Panc1 (cell line): ENCODE measurements at regions not wholly inside any gene's neighbourhood (a gene's known extent, or its start where the extent isn't known, plus 50 kb on each side); places are given as distances from the start of the nearest gene placed in this dataset.

Source experiments
- ATAC-seq: fragments of 200-7000 bp; cut with Tn5 transposase; 2 replicates; pipeline ENCODE4 v1.9.1; 2020; ENCODE audit warnings: mild to moderate bottlenecking, moderate library complexity
- BruUV-seq: library from RNA; stranded (reverse); fragments of 400-500 nt; replicated peaks from 2 replicates; lab custom pipeline; 2021; lab: Mats Ljungman, UMichigan
- CTCF ChIA-PET: fragments of 300-600 bp; sonication (Branson Sonifier 250); formaldehyde crosslinking; loops from one replicate; lab custom pipeline; 2022; ENCODE audit warnings: antibody characterized with exemption; lab: Charles Lee
- POLR2A ChIA-PET: fragments of 300-600 bp; sonication (Branson Sonifier 250); formaldehyde crosslinking; loops from one replicate; lab custom pipeline; 2022; ENCODE audit warnings: antibody characterized with exemption; lab: Charles Lee
- DNase-seq: peaks from one replicate; pipeline ENCODE4 v3.0.0-alpha.2; 2010; ENCODE audit warnings: low read depth, low spot score
- H3K27ac ChIP-seq: 2 replicates; pipeline ENCODE4 v1.5.1; 2011; ENCODE audit warnings: mild to moderate bottlenecking, low read length, inconsistent platforms
- H3K27me3 ChIP-seq: fragments of 200-500 bp; sonication (Bioruptor generic); 2 replicates; pipeline ENCODE4 v1.6.0; 2014; ENCODE audit warnings: low read length, inconsistent platforms; ENCODE audit not compliant: control insufficient read depth, insufficient read depth
- H3K36me3 ChIP-seq: fragments of 200-500 bp; sonication (Bioruptor generic); 2 replicates; pipeline ENCODE4 v1.5.1; 2014; ENCODE audit warnings: inconsistent platforms, mild to moderate bottlenecking, low read length, moderate library complexity; ENCODE audit not compliant: control insufficient read depth, insufficient read depth
- H3K4me1 ChIP-seq: 2 replicates; pipeline ENCODE4 v1.5.1; 2011; ENCODE audit warnings: inconsistent platforms, mild to moderate bottlenecking, low read length, moderate library complexity; ENCODE audit not compliant: control insufficient read depth, insufficient read depth
- H3K4me3 ChIP-seq, 2 experiments: 2 replicates each; pipeline ENCODE4 v1.5.1; 2011 to 2012; ENCODE audit warnings: low read depth in 2 of 2, low read length in 2 of 2, mild to moderate bottlenecking in 2 of 2, inconsistent platforms in 1 of 2, moderate library complexity in 1 of 2
- H3K9me3 ChIP-seq: fragments of 200-500 bp; sonication (Bioruptor generic); 2 replicates; pipeline ENCODE4 v1.5.1; 2014; ENCODE audit warnings: low read depth, mild to moderate bottlenecking, inconsistent platforms, low read length, moderate library complexity; ENCODE audit not compliant: control insufficient read depth, insufficient read depth
- POLR2AphosphoS5 ChIP-seq: IDR thresholded peaks from 2 replicates; pipeline ENCODE4 v1.6.1; 2012; ENCODE audit warnings: mild to moderate bottlenecking, low read depth, low read length, moderate library complexity
- SIN3A ChIP-seq: IDR thresholded peaks from 2 replicates; pipeline ENCODE4 v1.6.1; 2012; ENCODE audit warnings: low read depth, mild to moderate bottlenecking, low read length, moderate library complexity, borderline replicate concordance; ENCODE audit not compliant: insufficient read depth
- TCF7L2 ChIP-seq: IDR thresholded peaks from 2 replicates; pipeline ENCODE4 v1.6.1; 2011; ENCODE audit warnings: mild to moderate bottlenecking, low read depth, low read length, inconsistent platforms
- in situ Hi-C: cut with HindIII; loops from 2 replicates; pipeline ENCODE4 v1.10.0; 2016; ENCODE audit warnings: low sequenced_read_pairs, low pct_unique_long_range_greater_than_20kb
- intact Hi-C: fragments of 100-400 bp; cut with micrococcal nuclease; formaldehyde crosslinking; loops from one replicate; pipeline ENCODE4 v1.10.0; 2022; ENCODE audit not compliant: unreplicated experiment
- TF ChIP-seq, protein P1 (sequence below), 2 experiments: IDR thresholded peaks; 2 replicates each; pipeline ENCODE4 v1.6.1; 2011 to 2012; ENCODE audit warnings: low read depth in 2 of 2, control low read depth in 1 of 2, low read length in 1 of 2, mild to moderate bottlenecking in 1 of 2, moderate library complexity in 1 of 2; ENCODE audit not compliant: insufficient read depth in 1 of 2
- TF ChIP-seq, protein P2 (sequence below): fragments of 450-650 bp; IDR thresholded peaks from 2 replicates; pipeline ENCODE4 v1.5.1; 2017; ENCODE audit warnings: mild to moderate bottlenecking

DNA sequence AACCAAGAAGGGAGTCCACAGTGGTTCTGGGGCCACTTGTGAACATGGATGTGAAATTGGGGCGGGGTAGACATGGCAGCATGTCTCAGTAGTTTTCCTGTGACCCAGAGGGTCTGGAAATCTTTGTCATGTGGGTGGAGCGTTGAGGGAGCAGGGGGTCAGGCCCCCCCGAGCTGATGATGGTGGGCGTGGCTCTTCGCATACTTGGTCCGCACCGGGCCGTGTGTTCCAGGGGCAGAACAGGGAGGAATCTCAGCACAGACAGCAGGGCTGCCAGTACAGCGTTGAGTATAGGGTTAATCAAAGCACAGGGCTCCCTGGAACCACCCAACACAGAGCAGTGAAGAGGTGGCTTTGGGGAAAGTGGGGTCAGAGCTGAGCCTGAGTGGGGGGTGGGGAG, 267.5 kb downstream of the SEC14L1 start:
- POLR2A ChIA-PET = no interaction called here
- CTCF ChIA-PET = no interaction called here
- DNase-seq = no peak
- Histone ChIP-seq H3K36me3 (no peaks in the 10 kb centered on the region), H3K27ac (peak overlapping the region; percentile 20), H3K4me1 (peaks cover 82% of the 10 kb centered on the region), H3K4me3 (no peak overlapping the region), H3K9me3 (no peaks in the 10 kb centered on the region), H3K27me3 (no peaks in the 10 kb centered on the region)
- intact Hi-C loops = no loop called here
- TF ChIP-seq SIN3A = no peak
- TF ChIP-seq TCF7L2 = no peak
- TF ChIP-seq, protein P1, sequence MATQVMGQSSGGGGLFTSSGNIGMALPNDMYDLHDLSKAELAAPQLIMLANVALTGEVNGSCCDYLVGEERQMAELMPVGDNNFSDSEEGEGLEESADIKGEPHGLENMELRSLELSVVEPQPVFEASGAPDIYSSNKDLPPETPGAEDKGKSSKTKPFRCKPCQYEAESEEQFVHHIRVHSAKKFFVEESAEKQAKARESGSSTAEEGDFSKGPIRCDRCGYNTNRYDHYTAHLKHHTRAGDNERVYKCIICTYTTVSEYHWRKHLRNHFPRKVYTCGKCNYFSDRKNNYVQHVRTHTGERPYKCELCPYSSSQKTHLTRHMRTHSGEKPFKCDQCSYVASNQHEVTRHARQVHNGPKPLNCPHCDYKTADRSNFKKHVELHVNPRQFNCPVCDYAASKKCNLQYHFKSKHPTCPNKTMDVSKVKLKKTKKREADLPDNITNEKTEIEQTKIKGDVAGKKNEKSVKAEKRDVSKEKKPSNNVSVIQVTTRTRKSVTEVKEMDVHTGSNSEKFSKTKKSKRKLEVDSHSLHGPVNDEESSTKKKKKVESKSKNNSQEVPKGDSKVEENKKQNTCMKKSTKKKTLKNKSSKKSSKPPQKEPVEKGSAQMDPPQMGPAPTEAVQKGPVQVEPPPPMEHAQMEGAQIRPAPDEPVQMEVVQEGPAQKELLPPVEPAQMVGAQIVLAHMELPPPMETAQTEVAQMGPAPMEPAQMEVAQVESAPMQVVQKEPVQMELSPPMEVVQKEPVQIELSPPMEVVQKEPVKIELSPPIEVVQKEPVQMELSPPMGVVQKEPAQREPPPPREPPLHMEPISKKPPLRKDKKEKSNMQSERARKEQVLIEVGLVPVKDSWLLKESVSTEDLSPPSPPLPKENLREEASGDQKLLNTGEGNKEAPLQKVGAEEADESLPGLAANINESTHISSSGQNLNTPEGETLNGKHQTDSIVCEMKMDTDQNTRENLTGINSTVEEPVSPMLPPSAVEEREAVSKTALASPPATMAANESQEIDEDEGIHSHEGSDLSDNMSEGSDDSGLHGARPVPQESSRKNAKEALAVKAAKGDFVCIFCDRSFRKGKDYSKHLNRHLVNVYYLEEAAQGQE (IDR thresholded peaks at IDR 0.05; ENCODE audit: insufficient read depth in 1 of 2, low read depth in 2 of 2, low read length in 1 of 2) = no peak
- TF ChIP-seq POLR2AphosphoS5 = no peak
- TF ChIP-seq, protein P2, sequence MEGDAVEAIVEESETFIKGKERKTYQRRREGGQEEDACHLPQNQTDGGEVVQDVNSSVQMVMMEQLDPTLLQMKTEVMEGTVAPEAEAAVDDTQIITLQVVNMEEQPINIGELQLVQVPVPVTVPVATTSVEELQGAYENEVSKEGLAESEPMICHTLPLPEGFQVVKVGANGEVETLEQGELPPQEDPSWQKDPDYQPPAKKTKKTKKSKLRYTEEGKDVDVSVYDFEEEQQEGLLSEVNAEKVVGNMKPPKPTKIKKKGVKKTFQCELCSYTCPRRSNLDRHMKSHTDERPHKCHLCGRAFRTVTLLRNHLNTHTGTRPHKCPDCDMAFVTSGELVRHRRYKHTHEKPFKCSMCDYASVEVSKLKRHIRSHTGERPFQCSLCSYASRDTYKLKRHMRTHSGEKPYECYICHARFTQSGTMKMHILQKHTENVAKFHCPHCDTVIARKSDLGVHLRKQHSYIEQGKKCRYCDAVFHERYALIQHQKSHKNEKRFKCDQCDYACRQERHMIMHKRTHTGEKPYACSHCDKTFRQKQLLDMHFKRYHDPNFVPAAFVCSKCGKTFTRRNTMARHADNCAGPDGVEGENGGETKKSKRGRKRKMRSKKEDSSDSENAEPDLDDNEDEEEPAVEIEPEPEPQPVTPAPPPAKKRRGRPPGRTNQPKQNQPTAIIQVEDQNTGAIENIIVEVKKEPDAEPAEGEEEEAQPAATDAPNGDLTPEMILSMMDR = no peak
- BruUV-seq = no TSS peak
- no peak for ATAC-seq
- in situ Hi-C loops = no loop called here

DNA sequence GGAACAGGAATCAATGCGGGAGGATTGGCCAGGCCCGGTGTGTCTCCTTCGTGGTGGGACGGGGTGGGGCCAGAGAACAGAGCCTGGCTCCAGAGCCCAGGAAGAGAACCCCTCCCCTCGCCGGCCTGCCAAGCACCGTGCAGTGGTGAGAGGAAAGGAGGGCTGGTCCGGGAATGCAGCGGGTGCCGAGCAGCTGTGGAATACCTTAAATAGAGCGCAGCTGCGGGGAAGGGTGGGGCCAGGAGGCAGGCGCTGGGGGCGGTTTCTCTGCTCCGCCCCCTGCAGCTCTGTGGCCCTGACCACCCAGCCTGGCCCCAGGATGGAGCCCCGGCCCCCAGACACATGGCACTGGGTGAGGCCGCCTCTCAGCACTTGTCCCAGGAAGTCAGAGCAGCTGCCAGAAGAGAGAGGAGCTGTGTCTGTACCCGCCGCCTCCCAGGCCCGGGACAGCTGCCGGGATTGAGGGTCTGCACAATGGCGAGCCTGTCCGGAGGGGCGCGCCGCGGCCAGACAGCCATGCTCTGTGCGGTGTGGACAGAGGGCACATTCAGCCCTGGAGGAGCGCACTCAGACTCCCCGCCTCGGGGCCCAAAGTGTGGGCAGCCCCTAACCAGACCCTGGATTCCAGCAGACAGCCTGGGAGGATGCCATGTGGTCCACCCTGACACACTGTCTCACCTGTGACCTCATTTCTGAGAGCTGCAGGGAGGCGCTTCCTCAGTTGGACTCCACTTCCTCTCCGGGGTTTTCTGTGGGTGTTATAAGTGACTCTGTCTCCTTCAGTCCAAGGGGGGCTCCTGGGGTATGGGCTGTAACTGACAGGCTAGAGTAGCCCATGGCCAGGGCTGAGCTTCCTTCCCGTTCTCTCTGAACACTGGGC, 268.8 kb downstream of the SEC14L1 start:
- DNase-seq (no peak), ATAC-seq (peak; percentile 25)
- Histone ChIP-seq H3K27me3 (no peaks in the 10 kb centered on the region), H3K9me3 (no peaks in the 10 kb centered on the region), H3K4me1 (peaks cover 69% of the 10 kb centered on the region), H3K27ac (peak overlapping the region; percentile 32; the same call in 1 of the 2 replicates), H3K4me3 (no peak overlapping the region), H3K36me3 (no peaks in the 10 kb centered on the region)
- TF ChIP-seq POLR2AphosphoS5 (no peak), SIN3A (no peak), TCF7L2 (no peak)
- TF ChIP-seq, protein P2 = no peak
- TF ChIP-seq, protein P1 (IDR thresholded peaks at IDR 0.05; ENCODE audit: insufficient read depth in 1 of 2, low read depth in 2 of 2, low read length in 1 of 2) = no peak
- no TSS peak for BruUV-seq
- ChIA-PET CTCF (interaction anchor here (0.8 kb wide), 1 partner anchor 20 kb away, joined by 3 read pairs; no protein-coding TSS in a partner anchor), POLR2A (interaction anchor here (1.1 kb wide), 1 partner anchor 14 kb away, joined by 7 read pairs; no protein-coding TSS in a partner anchor)
- in situ Hi-C loops = no loop called here
- intact Hi-C loops = no loop called here
